ENCODE measurements at regions not wholly inside any gene's neighbourhood (a gene's known extent, or its start where the extent isn't known, plus 50 kb on each side); places are given as distances from the start of the nearest gene placed in this dataset.
A peak's percentile ranks its signal among the peaks of the same experiment; 100 is the strongest.

GRCh38 chr4:22987870-22988269 is 295.1 kb downstream of the GBA3 start:
- Histone ChIP-seq H3K27ac (no peak overlapping the region), H3K9ac (ENCODE audit: insufficient read length) (no peak overlapping the region), H3K36me3 (ENCODE audit: insufficient read depth, low read length) (no peaks in the 10 kb centered on the region), H3K9me3 (ENCODE audit: low read depth, low read length) (no peaks in the 10 kb centered on the region), H3K4me3 (no peak overlapping the region)
- DNase-seq (ENCODE audit: low read depth, low spot score): no peak
- TF ChIP-seq POLR2AphosphoS5 (IDR thresholded peaks at IDR 0.05; ENCODE audit: borderline replicate concordance, low read depth, low read length) (no peak), EZH2 (IDR thresholded peaks at IDR 0.05) (no peak), FOXP2 (optimal IDR thresholded peaks at IDR 0.05; ENCODE audit: control extremely low read depth, extremely low read length, insufficient read depth) (no peak)

DNA sequence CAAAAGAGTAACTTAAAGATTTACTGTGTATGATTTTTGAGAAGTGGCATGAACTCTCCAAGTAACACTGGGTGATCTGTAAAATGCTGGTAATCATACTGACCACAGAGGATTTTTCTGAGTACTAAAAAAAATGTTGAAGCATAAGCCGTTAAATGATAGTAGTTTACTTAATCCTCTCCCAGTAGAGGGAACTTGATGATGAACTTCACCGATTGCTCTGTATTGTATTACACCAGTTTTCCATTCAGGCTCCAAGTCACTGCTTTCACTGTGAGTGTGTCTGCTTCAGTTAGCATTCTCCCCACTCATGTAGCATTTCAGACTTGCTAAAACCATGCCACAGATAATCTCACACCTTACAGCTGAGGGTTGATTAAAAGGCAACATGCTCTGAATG is 294.1 kb downstream of the GBA3 start:
- Histone ChIP-seq H3K9me3 (ENCODE audit: low read depth, low read length) (no peaks in the 10 kb centered on the region), H3K36me3 (ENCODE audit: insufficient read depth, low read length) (no peaks in the 10 kb centered on the region), H3K27ac (no peak overlapping the region), H3K4me3 (no peak overlapping the region), H3K9ac (ENCODE audit: insufficient read length) (no peak overlapping the region)
- TF ChIP-seq POLR2AphosphoS5 (IDR thresholded peaks at IDR 0.05; ENCODE audit: borderline replicate concordance, low read depth, low read length) (no peak), FOXP2 (optimal IDR thresholded peaks at IDR 0.05; ENCODE audit: control extremely low read depth, extremely low read length, insufficient read depth) (no peak)
- no peak for DNase-seq (ENCODE audit: low read depth, low spot score)

GRCh38 chr4:22986262-22986661 is 293.5 kb downstream of the GBA3 start:
- H3K9me3 ChIP-seq (ENCODE audit: low read depth, low read length): no peaks in the 10 kb centered on the region
- DNase-seq (ENCODE audit: low read depth, low spot score): no peak
- H3K27ac ChIP-seq: no peak overlapping the region

GRCh38 chr4:22984390-22984789 is 291.7 kb downstream of the GBA3 start:
- no peak for DNase-seq (ENCODE audit: low read depth, low spot score)
- Histone ChIP-seq H3K36me3 (ENCODE audit: insufficient read depth, low read length) (no peaks in the 10 kb centered on the region), H3K9ac (ENCODE audit: insufficient read length) (no peak overlapping the region), H3K27ac (no peak overlapping the region), H3K4me3 (no peak overlapping the region), H3K9me3 (ENCODE audit: low read depth, low read length) (no peaks in the 10 kb centered on the region)
- TF ChIP-seq EZH2 (IDR thresholded peaks at IDR 0.05) (no peak), POLR2AphosphoS5 (IDR thresholded peaks at IDR 0.05; ENCODE audit: borderline replicate concordance, low read depth, low read length) (no peak), FOXP2 (optimal IDR thresholded peaks at IDR 0.05; ENCODE audit: control extremely low read depth, extremely low read length, insufficient read depth) (no peak)

More at GRCh38 chr4:22986262-22986661, 293.5 kb downstream of the GBA3 start:
- H3K9ac ChIP-seq (ENCODE audit: insufficient read length): no peak overlapping the region
- H3K4me3 ChIP-seq: no peak overlapping the region
- no peak for TF ChIP-seq POLR2AphosphoS5 (IDR thresholded peaks at IDR 0.05; ENCODE audit: borderline replicate concordance, low read depth, low read length)
- TF ChIP-seq FOXP2 (optimal IDR thresholded peaks at IDR 0.05; ENCODE audit: control extremely low read depth, extremely low read length, insufficient read depth): no peak
- TF ChIP-seq EZH2 (IDR thresholded peaks at IDR 0.05): no peak
- no peaks in the 10 kb centered on the region for H3K36me3 ChIP-seq (ENCODE audit: insufficient read depth, low read length)

DNA sequence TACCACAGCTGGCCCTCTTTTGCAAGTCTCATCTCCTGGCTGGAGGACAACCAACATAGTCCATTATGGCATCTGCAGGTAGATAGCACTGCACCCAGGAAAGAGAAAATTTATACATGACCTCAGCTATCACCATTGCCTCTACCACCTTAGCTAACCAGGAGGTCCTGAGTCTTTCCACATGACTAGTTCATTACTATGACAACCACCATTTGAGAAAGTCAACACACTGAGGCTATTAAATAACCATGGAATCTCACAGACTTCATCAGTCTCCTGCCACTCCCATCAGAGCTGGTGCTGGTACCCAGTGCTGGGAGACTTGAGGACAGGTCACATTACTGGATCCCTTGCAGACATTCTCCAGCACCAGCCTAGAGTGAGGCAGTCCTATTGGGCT is 285.9 kb downstream of the GBA3 start:
- no peaks in the 10 kb centered on the region for H3K9me3 ChIP-seq (ENCODE audit: low read depth, low read length)
- H3K4me3 ChIP-seq: no peak overlapping the region
- no peaks in the 10 kb centered on the region for H3K36me3 ChIP-seq (ENCODE audit: insufficient read depth, low read length)
- DNase-seq (ENCODE audit: low read depth, low spot score): no peak
- no peak overlapping the region for H3K27ac ChIP-seq
- no peak overlapping the region for H3K9ac ChIP-seq (ENCODE audit: insufficient read length)
- TF ChIP-seq FOXP2 (optimal IDR thresholded peaks at IDR 0.05; ENCODE audit: control extremely low read depth, extremely low read length, insufficient read depth): no peak
- TF ChIP-seq EZH2 (IDR thresholded peaks at IDR 0.05): no peak
- no peak for TF ChIP-seq POLR2AphosphoS5 (IDR thresholded peaks at IDR 0.05; ENCODE audit: borderline replicate concordance, low read depth, low read length)

DNA sequence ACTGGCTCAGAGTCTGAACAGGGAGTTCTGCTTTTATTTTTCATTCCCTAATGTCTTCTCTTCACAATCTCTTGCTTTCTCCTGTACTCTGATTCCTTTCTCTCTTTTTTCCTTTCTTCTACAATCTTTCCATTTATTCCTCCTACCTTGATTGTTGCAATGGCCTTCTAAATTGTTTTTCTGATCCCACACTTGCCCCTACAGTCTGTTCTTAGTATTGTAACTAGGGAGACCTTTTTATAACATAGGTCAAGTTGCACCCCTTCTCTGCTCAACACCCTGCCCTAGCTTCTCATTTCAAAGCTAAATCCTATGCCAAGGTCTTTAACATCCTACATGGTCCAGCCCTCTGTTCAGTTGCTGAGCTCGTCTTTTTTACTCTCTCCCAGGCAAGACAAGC is 277.9 kb downstream of the GBA3 start:
- H3K4me3 ChIP-seq: no peak overlapping the region
- no peak for DNase-seq (ENCODE audit: low read depth, low spot score)
- TF ChIP-seq POLR2AphosphoS5 (IDR thresholded peaks at IDR 0.05; ENCODE audit: borderline replicate concordance, low read depth, low read length) (no peak), EZH2 (IDR thresholded peaks at IDR 0.05) (no peak), FOXP2 (optimal IDR thresholded peaks at IDR 0.05; ENCODE audit: control extremely low read depth, extremely low read length, insufficient read depth) (no peak)
- no peaks in the 10 kb centered on the region for H3K9me3 ChIP-seq (ENCODE audit: low read depth, low read length)
- H3K9ac ChIP-seq (ENCODE audit: insufficient read length): no peak overlapping the region
- H3K36me3 ChIP-seq (ENCODE audit: insufficient read depth, low read length): no peaks in the 10 kb centered on the region
- no peak overlapping the region for H3K27ac ChIP-seq

DNA sequence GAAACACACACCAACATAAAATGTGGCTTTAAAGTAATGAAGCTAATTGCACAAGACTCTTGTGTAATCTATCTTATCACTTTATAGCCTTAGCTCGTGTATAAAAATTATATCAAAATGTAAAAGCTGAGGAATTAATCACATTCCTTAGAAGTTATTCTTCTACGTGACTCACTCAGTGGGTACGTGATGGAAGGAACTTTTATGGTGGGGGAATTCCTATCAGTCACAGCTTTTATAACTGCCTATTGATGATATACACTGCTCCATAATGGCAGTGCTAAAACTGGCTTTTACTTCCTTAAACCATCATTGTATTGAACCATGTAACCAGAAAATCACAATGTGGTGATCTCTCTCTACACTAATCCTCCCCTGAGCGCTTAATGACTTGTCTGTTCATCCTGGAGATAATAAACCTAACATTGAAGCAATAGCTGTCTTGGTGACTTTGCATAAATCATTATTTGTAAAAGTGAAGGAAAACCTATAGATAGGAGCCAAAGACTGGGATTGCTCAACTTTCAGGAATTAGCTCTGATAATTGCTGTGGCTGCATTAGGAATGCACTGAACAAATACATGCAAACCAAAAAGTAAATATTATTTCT is 276.7 kb downstream of the GBA3 start:
- TF ChIP-seq POLR2AphosphoS5 (IDR thresholded peaks at IDR 0.05; ENCODE audit: borderline replicate concordance, low read depth, low read length): no peak
- TF ChIP-seq FOXP2 (optimal IDR thresholded peaks at IDR 0.05; ENCODE audit: control extremely low read depth, extremely low read length, insufficient read depth): no peak
- TF ChIP-seq EZH2 (IDR thresholded peaks at IDR 0.05): no peak
- Histone ChIP-seq H3K9ac (ENCODE audit: insufficient read length) (no peak overlapping the region), H3K27ac (no peak overlapping the region), H3K4me3 (no peak overlapping the region), H3K36me3 (ENCODE audit: insufficient read depth, low read length) (no peaks in the 10 kb centered on the region), H3K9me3 (ENCODE audit: low read depth, low read length) (no peaks in the 10 kb centered on the region)
- DNase-seq (ENCODE audit: low read depth, low spot score): no peak

DNA sequence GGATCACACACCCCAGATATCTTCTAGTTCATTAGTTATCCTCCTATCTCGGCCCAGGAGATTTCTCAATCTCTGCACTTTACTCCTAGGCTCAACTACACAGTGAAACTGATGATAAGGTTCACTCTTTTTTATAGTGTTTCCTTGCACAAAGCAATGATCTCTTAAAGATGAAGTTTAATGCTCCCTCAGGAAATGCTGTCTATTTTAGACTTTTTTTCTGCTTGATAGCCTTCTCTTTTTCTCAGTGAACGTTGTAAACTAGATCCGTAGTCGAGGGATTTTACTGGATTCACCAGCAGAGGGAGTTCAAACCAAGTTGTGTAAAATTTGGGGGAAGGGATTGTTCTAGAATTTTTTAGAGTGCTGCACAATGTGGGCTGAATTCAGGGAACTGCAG is 269.6 kb downstream of the GBA3 start:
- TF ChIP-seq POLR2AphosphoS5 (IDR thresholded peaks at IDR 0.05; ENCODE audit: borderline replicate concordance, low read depth, low read length) (no peak), FOXP2 (optimal IDR thresholded peaks at IDR 0.05; ENCODE audit: control extremely low read depth, extremely low read length, insufficient read depth) (no peak), EZH2 (IDR thresholded peaks at IDR 0.05) (no peak)
- Histone ChIP-seq H3K9me3 (ENCODE audit: low read depth, low read length) (no peaks in the 10 kb centered on the region), H3K9ac (ENCODE audit: insufficient read length) (no peak overlapping the region), H3K27ac (no peak overlapping the region), H3K4me3 (no peak overlapping the region), H3K36me3 (ENCODE audit: insufficient read depth, low read length) (no peaks in the 10 kb centered on the region)
- peak; percentile 22 for DNase-seq (ENCODE audit: low read depth, low spot score)

- no peak overlapping the region for H3K27ac ChIP-seq
- DNase-seq (ENCODE audit: low read depth, low spot score): no peak
- TF ChIP-seq EZH2 (IDR thresholded peaks at IDR 0.05) (no peak), POLR2AphosphoS5 (IDR thresholded peaks at IDR 0.05; ENCODE audit: borderline replicate concordance, low read depth, low read length) (no peak), FOXP2 (optimal IDR thresholded peaks at IDR 0.05; ENCODE audit: control extremely low read depth, extremely low read length, insufficient read depth) (no peak)
- no peaks in the 10 kb centered on the region for H3K36me3 ChIP-seq (ENCODE audit: insufficient read depth, low read length)
- H3K9me3 ChIP-seq (ENCODE audit: low read depth, low read length): no peaks in the 10 kb centered on the region
- H3K4me3 ChIP-seq: no peak overlapping the region
- no peak overlapping the region for H3K9ac ChIP-seq (ENCODE audit: insufficient read length)
Observed at GRCh38 chr4:22959483-22959882, 266.7 kb downstream of the GBA3 start.
